ENCODE measurements at regions not wholly inside any gene's neighbourhood (a gene's known extent, or its start where the extent isn't known, plus 50 kb on each side); places are given as distances from the start of the nearest gene placed in this dataset.

DNA sequence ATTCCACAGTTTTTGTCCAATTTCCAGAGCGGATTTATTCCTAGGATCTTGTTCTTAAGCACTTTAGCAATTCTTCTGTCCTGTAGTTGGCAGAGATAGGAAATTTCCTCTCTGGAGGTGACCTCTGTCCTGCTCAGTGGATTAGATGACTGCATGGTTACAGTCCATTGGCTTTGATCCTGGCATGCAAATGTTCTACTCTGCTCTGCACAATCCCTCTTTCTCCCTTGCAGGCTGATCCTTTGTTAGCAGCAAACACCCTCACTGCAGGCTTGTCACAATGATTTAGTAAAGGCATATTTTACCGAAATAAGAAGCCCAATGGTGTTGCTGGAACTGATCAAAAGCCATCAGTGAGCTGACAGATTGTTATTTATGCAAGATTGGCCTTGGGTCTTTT is 243.8 kb downstream of the COX7C start:
- peak; percentile 66 for TF ChIP-seq POLR2AphosphoS5 (IDR thresholded peaks at IDR 0.05)
- TF ChIP-seq EP300 (conservative IDR thresholded peaks at IDR 0.05; ENCODE audit: poor library complexity, severe bottlenecking) = peak; percentile 54
- no peak for TF ChIP-seq SMC3 (conservative IDR thresholded peaks at IDR 0.05; ENCODE audit: poor library complexity)
- TF ChIP-seq, protein P1, sequence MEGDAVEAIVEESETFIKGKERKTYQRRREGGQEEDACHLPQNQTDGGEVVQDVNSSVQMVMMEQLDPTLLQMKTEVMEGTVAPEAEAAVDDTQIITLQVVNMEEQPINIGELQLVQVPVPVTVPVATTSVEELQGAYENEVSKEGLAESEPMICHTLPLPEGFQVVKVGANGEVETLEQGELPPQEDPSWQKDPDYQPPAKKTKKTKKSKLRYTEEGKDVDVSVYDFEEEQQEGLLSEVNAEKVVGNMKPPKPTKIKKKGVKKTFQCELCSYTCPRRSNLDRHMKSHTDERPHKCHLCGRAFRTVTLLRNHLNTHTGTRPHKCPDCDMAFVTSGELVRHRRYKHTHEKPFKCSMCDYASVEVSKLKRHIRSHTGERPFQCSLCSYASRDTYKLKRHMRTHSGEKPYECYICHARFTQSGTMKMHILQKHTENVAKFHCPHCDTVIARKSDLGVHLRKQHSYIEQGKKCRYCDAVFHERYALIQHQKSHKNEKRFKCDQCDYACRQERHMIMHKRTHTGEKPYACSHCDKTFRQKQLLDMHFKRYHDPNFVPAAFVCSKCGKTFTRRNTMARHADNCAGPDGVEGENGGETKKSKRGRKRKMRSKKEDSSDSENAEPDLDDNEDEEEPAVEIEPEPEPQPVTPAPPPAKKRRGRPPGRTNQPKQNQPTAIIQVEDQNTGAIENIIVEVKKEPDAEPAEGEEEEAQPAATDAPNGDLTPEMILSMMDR (IDR thresholded peaks at IDR 0.05; ENCODE audit: poor library complexity, severe bottlenecking) = no peak
- TF ChIP-seq EZH2 (IDR thresholded peaks at IDR 0.05; ENCODE audit: borderline replicate concordance, insufficient read depth, low read length, poor library complexity, severe bottlenecking) = no peak
- no peak for TF ChIP-seq TAF1 (IDR thresholded peaks at IDR 0.05; ENCODE audit: low read depth)
- peak; percentile 24 for TF ChIP-seq RAD21 (conservative IDR thresholded peaks at IDR 0.05)
- TF ChIP-seq MXI1 (conservative IDR thresholded peaks at IDR 0.05; ENCODE audit: poor library complexity, severe bottlenecking) = peak; percentile 20
- TF ChIP-seq, protein P2, sequence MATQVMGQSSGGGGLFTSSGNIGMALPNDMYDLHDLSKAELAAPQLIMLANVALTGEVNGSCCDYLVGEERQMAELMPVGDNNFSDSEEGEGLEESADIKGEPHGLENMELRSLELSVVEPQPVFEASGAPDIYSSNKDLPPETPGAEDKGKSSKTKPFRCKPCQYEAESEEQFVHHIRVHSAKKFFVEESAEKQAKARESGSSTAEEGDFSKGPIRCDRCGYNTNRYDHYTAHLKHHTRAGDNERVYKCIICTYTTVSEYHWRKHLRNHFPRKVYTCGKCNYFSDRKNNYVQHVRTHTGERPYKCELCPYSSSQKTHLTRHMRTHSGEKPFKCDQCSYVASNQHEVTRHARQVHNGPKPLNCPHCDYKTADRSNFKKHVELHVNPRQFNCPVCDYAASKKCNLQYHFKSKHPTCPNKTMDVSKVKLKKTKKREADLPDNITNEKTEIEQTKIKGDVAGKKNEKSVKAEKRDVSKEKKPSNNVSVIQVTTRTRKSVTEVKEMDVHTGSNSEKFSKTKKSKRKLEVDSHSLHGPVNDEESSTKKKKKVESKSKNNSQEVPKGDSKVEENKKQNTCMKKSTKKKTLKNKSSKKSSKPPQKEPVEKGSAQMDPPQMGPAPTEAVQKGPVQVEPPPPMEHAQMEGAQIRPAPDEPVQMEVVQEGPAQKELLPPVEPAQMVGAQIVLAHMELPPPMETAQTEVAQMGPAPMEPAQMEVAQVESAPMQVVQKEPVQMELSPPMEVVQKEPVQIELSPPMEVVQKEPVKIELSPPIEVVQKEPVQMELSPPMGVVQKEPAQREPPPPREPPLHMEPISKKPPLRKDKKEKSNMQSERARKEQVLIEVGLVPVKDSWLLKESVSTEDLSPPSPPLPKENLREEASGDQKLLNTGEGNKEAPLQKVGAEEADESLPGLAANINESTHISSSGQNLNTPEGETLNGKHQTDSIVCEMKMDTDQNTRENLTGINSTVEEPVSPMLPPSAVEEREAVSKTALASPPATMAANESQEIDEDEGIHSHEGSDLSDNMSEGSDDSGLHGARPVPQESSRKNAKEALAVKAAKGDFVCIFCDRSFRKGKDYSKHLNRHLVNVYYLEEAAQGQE (IDR thresholded peaks at IDR 0.05; ENCODE audit: borderline replicate concordance) = no peak

Data from neural cell (in vitro differentiated cells).